ENCODE measurements at regions not wholly inside any gene's neighbourhood (a gene's known extent, or its start where the extent isn't known, plus 50 kb on each side); places are given as distances from the start of the nearest gene placed in this dataset.

DNA sequence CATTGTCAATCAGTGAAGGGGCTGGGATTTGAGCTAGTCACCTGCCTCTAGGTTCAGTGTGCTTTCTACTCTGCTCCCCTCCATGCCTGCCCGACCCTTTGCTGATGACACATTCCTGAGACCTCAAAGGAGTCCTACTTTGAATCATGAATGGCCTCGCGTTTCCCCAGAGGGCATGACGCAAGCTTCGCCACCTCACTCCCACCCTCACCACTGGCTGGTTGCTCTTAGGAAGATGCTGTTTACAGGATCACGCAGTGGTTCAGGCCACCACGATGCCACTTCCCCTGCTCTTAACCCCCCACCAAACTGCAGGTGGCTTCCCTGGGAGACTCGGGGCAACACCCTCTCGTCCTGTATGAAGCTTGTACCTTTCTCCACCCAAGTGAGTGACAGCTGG lies 62.9 kb upstream of the B3GAT1 start:
- H3K36me3 Mint-ChIP-seq (ENCODE audit: low read depth), result no peaks in the 10 kb centered on the region
- H3K4me3 Mint-ChIP-seq, result no peak overlapping the region
- intact Hi-C loops (cut with micrococcal nuclease), result no loop called here
- H3K4me1 Mint-ChIP-seq (ENCODE audit: low read depth), result no peaks in the 10 kb centered on the region
- no peak overlapping the region for H3K27ac Mint-ChIP-seq
- H3K27me3 Mint-ChIP-seq, result peaks cover 12% of the 10 kb centered on the region
- no peaks in the 10 kb centered on the region for H3K9me3 Mint-ChIP-seq

DNA sequence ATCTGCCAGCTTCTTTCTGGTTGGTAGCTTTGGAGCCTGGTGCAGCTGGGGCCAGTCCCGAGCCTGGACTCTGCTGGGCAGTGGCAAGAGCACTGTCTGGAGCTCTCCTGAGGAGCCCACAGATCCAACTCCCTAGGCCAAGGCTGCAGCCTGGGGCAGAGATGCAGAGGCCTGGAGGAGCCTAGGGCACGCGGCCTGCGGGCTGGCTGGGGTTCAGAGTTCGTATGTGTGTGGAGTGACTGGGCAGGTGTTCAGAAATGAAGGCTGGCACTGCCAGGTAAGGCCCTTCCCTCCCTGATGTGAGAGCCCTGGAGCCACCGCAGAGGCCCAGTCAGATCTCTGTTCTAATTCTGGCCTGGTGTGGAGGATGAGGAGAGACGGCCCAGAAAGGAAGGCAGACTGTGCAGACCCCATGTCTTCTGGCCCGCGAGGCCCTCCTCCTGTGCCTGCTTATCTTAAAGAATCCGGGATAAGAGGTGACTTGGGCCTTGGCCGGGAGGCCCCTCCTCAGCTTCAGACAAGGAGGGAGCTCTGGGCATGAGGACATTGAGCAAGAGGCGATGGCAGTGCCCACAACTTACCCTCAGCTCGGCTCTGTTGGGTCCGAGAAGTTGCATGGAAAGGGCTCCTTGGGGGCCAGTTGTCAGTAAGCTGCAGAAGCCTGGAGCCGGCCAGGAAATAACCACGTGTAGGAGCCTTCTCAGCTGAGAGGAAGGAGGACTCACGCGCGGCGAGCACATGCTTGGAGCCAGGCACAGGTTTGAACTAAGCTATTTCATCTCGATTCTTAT lies 62.2 kb upstream of the B3GAT1 start:
- Mint-ChIP-seq H3K36me3 (ENCODE audit: low read depth) (no peaks in the 10 kb centered on the region), H3K27ac (no peak overlapping the region), H3K4me1 (ENCODE audit: low read depth) (no peaks in the 10 kb centered on the region), H3K27me3 (peaks cover 12% of the 10 kb centered on the region), H3K4me3 (no peak overlapping the region), H3K9me3 (no peaks in the 10 kb centered on the region)
- intact Hi-C loops (cut with micrococcal nuclease), result no loop called here

DNA sequence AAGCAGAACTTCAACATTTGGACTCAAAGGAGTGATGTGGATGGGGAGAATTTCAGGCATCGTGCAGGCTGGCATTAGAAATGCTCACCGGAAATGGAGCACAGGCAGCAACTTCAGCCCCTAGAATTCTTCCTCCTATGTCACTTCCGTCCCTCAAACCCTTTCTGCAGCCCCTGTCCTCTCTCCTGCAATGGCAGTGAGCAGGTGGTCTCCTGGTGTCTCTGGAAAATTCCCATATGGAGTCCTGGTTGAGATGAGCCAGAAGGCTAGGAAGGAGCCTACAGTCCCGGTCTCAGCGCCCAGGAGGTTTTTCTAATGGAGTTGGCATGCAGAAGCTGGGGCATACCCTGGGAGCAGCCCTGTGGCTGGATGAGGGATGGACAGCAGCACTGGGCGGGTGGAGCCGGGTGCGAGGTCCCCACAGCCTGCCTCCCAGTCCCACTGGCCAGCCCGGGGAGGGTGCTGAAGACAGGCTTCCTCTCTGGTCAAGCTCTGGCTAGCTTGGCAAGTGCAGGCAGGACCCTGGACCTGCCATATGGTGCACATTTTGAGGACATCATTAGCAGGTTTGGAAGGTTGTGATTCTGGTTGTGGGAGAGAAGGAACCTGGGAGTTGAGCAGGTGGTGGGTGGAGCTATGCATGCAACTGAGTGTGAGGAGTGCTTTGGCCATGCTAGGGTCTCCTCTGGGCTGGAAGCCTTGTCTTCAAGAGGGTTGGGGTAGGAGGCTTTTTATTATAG lies 59.8 kb upstream of the B3GAT1 start:
- Mint-ChIP-seq H3K27me3 (peaks cover 12% of the 10 kb centered on the region), H3K4me3 (no peak overlapping the region), H3K36me3 (ENCODE audit: low read depth) (no peaks in the 10 kb centered on the region), H3K4me1 (ENCODE audit: low read depth) (no peaks in the 10 kb centered on the region), H3K27ac (no peak overlapping the region), H3K9me3 (no peaks in the 10 kb centered on the region)
- intact Hi-C loops (cut with micrococcal nuclease), result no loop called here

DNA sequence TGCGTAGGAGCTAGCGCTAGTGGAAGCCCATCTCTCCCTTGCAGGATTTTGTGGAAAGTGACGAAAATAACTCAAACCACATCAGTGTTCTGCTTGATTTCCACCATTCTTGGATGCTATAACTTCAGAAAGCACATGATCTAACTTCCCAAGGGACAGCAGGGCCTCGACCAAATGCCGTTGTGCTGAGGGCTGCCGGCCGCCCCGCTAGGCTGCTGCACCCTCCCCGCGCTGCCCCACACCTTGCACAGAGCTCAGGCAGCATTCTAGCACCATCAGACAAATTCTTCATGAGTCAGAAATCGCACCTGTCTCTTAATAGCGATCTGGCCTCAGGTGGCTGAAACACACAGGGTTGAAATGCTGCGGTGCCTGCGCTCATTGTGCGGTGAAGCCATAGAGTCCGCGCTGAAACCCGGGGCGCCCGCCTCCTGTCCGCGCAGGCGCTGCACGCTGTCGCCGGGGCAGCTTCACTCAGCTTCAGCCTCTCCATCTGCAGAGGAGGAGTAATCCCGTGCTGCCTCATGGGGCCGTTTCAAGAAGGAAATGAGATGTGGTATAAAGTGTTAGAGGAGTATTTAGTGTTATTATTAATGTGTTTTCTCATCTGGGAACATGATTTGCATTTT lies 59.2 kb upstream of the B3GAT1 start:
- no peaks in the 10 kb centered on the region for H3K36me3 Mint-ChIP-seq (ENCODE audit: low read depth)
- intact Hi-C loops (cut with micrococcal nuclease), result no loop called here
- no peaks in the 10 kb centered on the region for H3K9me3 Mint-ChIP-seq
- H3K4me3 Mint-ChIP-seq, result no peak overlapping the region
- H3K4me1 Mint-ChIP-seq (ENCODE audit: low read depth), result no peaks in the 10 kb centered on the region
- H3K27me3 Mint-ChIP-seq, result peaks cover 12% of the 10 kb centered on the region
- H3K27ac Mint-ChIP-seq, result no peak overlapping the region

DNA sequence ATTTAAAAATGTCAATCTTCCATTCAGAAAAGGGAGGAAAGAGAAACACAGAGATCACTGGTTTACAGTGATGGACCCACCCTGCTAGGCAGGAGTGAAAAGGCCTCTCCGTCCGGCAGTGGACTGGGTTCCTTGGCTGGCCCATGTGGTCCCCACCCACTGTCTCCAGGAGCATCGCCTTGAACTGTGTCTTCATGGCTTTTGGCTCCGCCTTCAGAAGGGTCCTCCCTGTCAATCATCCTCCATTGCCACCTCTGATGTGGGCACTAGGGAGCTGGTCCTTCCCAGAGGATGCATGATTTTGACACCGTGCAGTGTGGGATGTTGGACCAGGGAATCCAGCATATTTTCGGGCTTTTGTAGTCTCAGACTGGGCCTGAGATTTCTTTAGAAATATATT lies 58.2 kb upstream of the B3GAT1 start:
- intact Hi-C loops (cut with micrococcal nuclease), result no loop called here
- H3K27ac Mint-ChIP-seq, result no peak overlapping the region
- peaks cover 13% of the 10 kb centered on the region for H3K27me3 Mint-ChIP-seq
- no peaks in the 10 kb centered on the region for H3K36me3 Mint-ChIP-seq (ENCODE audit: low read depth)
- H3K9me3 Mint-ChIP-seq, result no peaks in the 10 kb centered on the region
- H3K4me3 Mint-ChIP-seq, result no peak overlapping the region
- H3K4me1 Mint-ChIP-seq (ENCODE audit: low read depth), result no peaks in the 10 kb centered on the region

DNA sequence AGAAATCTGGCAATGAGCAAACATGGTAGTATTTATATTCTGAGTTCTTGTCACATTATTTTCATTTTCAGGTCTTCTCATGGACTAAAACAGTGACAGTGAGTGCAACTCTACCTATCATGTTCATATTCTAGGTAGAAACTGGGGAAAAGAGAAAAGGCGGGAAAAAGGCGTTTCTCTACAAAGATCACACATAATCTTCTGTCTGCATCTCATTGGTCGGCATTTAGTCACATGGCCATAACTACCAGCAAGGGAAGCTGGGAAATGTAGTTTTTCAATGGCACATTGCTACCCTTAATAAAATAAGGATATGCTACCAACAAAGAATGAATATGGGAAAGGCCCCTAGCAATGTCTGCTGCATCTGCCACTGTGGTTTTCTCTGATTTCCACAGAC lies 57.6 kb upstream of the B3GAT1 start:
- Mint-ChIP-seq H3K27me3 (peaks cover 13% of the 10 kb centered on the region), H3K36me3 (ENCODE audit: low read depth) (no peaks in the 10 kb centered on the region), H3K9me3 (no peaks in the 10 kb centered on the region), H3K27ac (no peak overlapping the region), H3K4me1 (ENCODE audit: low read depth) (no peaks in the 10 kb centered on the region), H3K4me3 (no peak overlapping the region)
- intact Hi-C loops (cut with micrococcal nuclease), result no loop called here

DNA sequence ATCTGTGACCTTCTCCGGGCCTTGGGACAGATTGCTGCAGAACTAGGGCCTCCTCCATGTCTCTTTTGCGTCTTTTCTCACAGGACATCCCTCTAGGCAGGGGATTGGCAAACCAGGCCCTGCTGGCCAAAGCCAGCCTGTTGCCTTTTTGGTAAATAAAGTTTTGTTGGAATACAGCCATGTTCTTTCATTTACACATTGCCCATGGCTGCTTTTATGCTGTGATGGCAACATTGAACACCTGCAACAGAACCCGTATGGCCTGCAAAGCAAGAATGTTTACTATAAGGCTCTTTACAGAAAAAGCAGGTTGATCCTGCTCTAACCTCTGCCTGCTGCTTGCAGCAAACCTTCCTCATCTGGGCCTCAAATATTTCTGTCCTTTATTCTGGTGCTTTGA lies 56.8 kb upstream of the B3GAT1 start:
- H3K4me3 Mint-ChIP-seq, result no peak overlapping the region
- H3K36me3 Mint-ChIP-seq (ENCODE audit: low read depth), result no peaks in the 10 kb centered on the region
- H3K9me3 Mint-ChIP-seq, result no peaks in the 10 kb centered on the region
- no peaks in the 10 kb centered on the region for H3K4me1 Mint-ChIP-seq (ENCODE audit: low read depth)
- H3K27me3 Mint-ChIP-seq, result peaks cover 15% of the 10 kb centered on the region
- intact Hi-C loops (cut with micrococcal nuclease), result no loop called here
- no peak overlapping the region for H3K27ac Mint-ChIP-seq

DNA sequence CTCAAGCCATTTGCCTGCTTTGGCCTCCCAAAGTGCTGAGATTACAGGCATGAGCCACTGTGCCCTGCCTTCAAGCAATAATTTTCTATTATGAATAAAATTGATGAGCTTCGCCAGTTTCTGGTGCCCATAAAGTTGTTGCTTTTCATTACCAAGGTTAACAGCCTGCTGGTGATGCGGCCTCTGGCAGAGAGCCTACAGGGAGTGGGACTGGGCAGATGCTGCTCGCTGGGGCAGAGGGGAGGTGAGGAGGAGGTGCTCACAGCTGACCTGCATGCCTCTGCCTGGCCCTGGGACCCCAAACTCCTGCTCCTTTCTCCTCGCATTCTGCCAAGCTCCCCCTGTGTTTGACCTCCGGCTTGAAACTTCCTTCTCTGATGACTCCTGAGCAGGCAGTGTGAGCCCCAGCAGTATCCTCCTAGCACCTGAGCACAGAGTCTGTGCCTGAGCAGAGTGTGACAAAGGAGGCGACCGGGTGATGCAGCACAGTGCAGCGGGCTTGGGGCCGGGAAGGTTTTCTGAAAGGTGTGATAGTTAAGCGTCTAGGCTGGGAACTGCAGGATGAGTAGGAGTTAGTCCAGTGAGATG lies 56.1 kb upstream of the B3GAT1 start:
- Mint-ChIP-seq H3K27me3 (peaks cover 17% of the 10 kb centered on the region), H3K9me3 (no peaks in the 10 kb centered on the region), H3K36me3 (ENCODE audit: low read depth) (no peaks in the 10 kb centered on the region), H3K4me3 (no peak overlapping the region), H3K4me1 (ENCODE audit: low read depth) (no peaks in the 10 kb centered on the region), H3K27ac (no peak overlapping the region)
- intact Hi-C loops (cut with micrococcal nuclease), result no loop called here

DNA sequence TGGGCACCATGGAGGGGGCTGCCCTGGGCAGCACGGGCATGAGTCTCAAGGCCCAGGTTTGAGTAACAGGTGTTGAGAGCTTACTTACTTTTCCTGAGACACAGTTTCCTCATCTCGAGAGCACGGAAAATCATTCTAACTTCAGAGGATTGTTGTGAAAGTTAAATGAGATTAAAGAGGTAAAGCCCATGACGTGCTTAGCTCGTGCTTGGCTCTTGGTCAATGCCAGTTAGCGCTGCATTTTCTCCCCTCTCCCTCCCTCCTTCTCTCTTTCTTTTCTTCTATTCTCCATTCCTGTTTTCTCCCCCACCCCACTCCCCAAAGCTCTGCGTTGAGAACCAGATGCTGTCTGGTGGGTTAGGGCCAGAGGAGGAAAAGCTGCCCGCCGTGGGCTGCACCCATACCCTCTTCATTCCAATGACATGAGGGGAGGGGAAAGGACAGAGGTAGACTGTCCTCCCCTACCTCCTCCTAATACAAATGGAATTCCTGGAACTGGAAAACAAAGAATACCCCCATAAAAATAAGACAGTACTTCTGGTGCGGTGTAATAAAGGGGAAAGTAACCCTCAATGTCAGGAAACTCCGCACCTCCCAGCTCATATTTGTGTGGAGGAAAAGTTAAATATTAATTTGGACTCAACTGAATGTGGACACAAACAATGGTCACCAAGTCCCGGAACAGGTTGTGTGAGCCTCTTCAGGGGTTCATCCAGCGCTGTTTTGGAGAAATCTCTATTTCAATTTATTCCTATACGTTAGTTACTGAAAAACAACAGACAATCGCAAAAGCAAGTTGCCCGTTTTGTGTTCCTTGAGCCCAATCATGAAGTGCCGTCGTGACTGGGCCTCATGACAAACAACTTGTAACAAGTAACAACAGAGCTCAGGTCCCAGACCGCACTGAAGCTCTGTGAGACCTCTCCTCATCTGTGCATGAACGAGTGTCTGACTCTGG lies 54.8 kb upstream of the B3GAT1 start:
- H3K36me3 Mint-ChIP-seq (ENCODE audit: low read depth), result no peaks in the 10 kb centered on the region

DNA sequence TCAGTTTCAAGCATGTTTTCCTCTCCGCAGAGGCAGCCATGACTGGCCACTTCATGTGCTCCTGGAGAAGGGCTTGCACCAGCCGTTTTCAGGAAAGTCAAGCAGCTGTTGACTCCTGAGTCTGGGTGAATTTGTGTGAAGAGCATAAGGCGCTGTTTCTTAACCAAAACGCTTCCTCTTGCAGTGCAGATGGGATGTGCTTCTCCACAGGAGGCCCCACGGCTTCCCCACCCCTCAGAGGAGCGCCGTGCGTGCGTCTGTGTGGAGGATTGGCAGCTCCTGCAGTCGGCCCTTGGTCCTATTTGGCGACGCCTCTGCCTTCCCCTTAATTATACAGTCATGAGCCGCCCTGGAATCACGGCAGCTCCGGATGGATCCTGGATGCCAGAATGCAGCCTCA lies 54.1 kb upstream of the B3GAT1 start:
- H3K4me3 Mint-ChIP-seq, result no peak overlapping the region

More for the DNA sequence above, 54.8 kb upstream of the B3GAT1 start:
- Mint-ChIP-seq H3K27ac (no peak overlapping the region), H3K4me1 (ENCODE audit: low read depth) (no peaks in the 10 kb centered on the region), H3K9me3 (no peaks in the 10 kb centered on the region), H3K27me3 (peaks cover 17% of the 10 kb centered on the region), H3K4me3 (no peak overlapping the region)
- intact Hi-C loops (cut with micrococcal nuclease), result no loop called here

DNA sequence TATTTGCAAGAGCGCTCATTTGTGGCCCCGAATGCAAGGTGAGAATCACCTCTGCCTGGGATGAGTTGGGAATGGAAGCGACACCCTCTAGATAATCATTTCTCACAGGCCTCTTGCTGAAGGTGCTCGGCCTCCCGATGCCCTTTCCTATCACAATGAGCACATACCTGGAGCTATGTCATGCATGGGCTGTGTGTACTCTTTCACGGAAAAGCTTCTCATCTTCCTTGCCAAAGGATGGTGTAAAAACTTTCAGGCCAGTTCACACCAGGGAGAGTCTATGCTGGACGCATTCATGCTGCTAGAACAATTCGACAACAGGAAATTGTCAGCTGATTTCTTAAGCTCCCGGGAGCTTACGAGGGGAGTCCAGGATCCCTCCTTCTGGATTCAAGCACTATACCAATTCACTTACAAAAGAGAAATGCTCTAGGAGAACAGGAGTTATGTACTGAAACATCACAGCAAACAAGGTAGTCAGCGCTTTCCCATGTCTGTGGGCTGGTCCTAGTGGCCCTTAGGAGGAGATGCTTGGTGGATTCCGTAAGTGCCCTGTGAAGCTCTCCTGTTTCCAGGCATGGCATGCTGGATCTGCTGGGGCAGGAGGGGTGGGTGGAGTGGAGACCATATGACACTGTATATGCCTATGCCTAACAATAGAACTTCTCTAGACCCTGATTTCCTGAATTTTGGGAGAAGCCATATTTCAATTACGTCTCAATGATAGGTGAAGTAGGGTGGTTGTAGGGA lies 53.1 kb upstream of the B3GAT1 start:
- Mint-ChIP-seq H3K27me3 (peaks cover 10% of the 10 kb centered on the region), H3K4me1 (ENCODE audit: low read depth) (no peaks in the 10 kb centered on the region), H3K9me3 (no peaks in the 10 kb centered on the region), H3K27ac (no peak overlapping the region), H3K36me3 (ENCODE audit: low read depth) (no peaks in the 10 kb centered on the region), H3K4me3 (no peak overlapping the region)
- intact Hi-C loops (cut with micrococcal nuclease), result no loop called here

More for the DNA sequence above, 54.1 kb upstream of the B3GAT1 start:
- intact Hi-C loops (cut with micrococcal nuclease), result no loop called here
- Mint-ChIP-seq H3K27me3 (peaks cover 11% of the 10 kb centered on the region), H3K27ac (no peak overlapping the region), H3K36me3 (ENCODE audit: low read depth) (no peaks in the 10 kb centered on the region), H3K9me3 (no peaks in the 10 kb centered on the region), H3K4me1 (ENCODE audit: low read depth) (no peaks in the 10 kb centered on the region)

DNA sequence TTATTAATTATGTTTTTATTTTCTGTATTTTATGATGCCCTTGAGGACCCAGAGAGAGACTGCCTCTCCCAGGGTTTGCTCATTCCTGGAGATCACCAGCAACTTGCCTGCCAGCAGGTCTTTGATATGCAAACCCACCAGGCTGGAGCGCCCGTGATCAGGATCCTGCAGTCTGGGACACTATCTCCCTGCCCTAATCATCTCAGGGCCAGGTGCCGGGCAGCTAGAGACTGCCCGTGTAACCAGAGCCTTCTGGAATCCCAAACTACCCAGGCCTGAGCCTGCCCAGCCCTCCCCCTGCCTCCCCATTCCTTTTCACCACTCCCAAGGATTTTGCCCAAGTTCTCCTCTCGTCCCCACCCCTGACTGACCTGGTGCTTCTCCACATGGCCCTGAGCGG lies 52.2 kb upstream of the B3GAT1 start:
- Mint-ChIP-seq H3K4me3 (no peak overlapping the region), H3K27me3 (peaks cover 10% of the 10 kb centered on the region), H3K4me1 (ENCODE audit: low read depth) (no peaks in the 10 kb centered on the region)

DNA sequence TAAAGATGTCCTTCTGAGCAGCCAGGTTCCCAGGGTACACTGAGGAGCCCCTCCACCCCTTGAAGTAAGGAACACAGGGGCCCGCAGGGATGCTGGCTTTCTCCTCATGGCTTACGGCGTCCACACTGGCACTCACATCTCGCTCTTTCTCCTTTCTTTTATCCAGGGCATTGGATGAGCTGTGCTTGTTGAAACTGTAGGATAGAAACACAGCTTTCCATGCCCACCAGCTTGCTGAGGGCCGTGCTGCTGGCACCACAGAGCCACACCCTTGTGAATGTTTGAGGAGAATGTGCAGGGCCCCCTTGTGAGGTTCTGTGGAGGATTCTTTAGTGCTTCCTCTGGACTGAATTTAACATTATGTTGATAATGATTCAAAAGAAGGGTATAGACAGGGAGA lies 51.7 kb upstream of the B3GAT1 start:
- H3K36me3 Mint-ChIP-seq (ENCODE audit: low read depth), result no peaks in the 10 kb centered on the region
- H3K4me3 Mint-ChIP-seq, result no peak overlapping the region
- no peaks in the 10 kb centered on the region for H3K4me1 Mint-ChIP-seq (ENCODE audit: low read depth)
- peaks cover 10% of the 10 kb centered on the region for H3K27me3 Mint-ChIP-seq
- intact Hi-C loops (cut with micrococcal nuclease), result no loop called here
- no peak overlapping the region for H3K27ac Mint-ChIP-seq
- H3K9me3 Mint-ChIP-seq, result peaks cover 5% of the 10 kb centered on the region

More for the DNA sequence above, 52.2 kb upstream of the B3GAT1 start:
- intact Hi-C loops (cut with micrococcal nuclease), result no loop called here
- Mint-ChIP-seq H3K9me3 (peaks cover under 1% of the 10 kb centered on the region), H3K27ac (no peak overlapping the region), H3K36me3 (ENCODE audit: low read depth) (no peaks in the 10 kb centered on the region)

Measured in dendritic cell treated with granulocyte-macrophage colony-stimulating factor and Interleukin-4, amounts not matched to agents 40 ng/mL and 50 ng/mL, for 4 days (primary cell).